Superior temporal gyrus (tissue), 1 donor: ENCODE measurements at regions not wholly inside any gene's neighbourhood (a gene's known extent, or its start where the extent isn't known, plus 50 kb on each side); places are given as distances from the start of the nearest gene placed in this dataset.
"Not testable (repeated sequence)": the region's sequence is repeated elsewhere in the genome, so short reads cannot be mapped to it uniquely, and the experiment has no call there.

Experiments used
- DNase-seq: peaks from one replicate; pipeline ENCODE4 v3.0.0-alpha.2; 2016; ENCODE audit errors: extremely low spot score

DNA sequence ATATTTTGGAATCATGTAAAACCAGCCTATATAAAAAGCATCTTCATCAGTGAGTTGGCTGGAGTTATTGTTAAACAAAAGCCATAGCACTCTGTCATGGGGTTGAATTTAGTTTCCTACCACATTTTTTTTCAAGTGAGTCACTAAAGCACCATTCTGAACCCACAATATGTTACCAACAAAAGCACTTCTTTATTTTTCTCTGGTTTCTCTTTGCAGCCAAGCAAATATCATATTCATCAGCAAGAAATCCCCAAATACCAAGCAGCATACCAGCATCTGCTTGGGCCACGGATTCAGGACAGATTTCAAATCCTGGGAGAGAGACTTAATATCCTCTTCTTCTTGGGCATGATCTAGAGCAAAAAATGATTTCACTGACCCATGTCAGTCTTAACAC is 441.4 kb downstream of the BCKDHB start:
- DNase-seq, result no peak

DNA sequence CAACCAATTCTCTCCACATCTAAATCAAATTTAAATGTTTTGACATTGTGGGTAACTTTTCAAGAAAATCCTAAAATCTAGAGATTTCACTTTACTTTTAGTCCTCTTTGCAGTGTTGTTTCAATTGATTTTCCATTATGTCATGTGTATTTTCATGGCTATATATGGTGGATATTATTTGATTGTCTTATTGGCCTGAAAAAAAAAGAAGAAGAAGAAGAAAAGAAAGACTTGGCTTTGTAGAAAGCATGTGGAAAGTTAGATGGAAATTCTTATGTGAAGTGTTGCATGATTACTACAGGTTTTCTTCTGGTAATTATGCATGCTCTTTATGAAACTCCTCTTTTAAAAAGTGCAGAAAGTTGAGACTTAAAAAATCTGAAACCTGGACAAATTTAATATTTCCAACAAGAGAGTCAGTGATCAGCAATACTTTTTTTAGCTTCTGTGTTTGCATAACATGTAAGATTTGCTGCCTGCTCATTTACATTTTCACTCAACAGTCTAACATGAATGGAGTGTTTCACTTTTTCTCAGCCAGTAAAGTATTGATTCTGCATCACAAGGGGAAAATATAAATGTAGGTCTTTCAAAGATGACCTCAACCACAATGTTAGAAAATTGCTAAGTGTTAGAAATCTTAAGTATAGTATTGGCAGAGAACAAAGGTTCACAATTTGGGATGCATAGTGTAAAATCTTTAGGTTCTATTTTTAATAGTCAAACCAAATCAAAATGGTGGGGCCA is 438.7 kb downstream of the BCKDHB start:
- DNase-seq, result no peak

DNA sequence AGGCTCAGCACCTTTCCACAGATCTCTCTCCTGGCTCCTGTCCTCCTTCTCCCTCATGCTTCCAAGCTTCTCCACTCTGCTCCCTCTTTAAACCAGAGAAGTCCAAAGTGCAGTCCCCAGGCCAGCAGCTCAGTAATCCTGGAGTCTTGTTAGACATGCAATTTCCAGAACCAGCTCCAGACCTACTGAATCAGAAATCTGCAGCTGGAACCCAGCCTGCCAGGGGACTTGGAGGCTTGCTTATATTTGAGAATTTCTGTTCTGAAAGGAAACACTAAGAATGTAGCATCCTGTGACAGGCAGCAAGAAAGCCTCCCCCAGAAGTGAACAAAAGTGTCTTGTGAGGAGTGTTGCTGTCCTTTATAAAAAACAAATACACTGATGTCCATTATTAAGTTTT is 438.1 kb downstream of the BCKDHB start:
- no peak for DNase-seq

DNA sequence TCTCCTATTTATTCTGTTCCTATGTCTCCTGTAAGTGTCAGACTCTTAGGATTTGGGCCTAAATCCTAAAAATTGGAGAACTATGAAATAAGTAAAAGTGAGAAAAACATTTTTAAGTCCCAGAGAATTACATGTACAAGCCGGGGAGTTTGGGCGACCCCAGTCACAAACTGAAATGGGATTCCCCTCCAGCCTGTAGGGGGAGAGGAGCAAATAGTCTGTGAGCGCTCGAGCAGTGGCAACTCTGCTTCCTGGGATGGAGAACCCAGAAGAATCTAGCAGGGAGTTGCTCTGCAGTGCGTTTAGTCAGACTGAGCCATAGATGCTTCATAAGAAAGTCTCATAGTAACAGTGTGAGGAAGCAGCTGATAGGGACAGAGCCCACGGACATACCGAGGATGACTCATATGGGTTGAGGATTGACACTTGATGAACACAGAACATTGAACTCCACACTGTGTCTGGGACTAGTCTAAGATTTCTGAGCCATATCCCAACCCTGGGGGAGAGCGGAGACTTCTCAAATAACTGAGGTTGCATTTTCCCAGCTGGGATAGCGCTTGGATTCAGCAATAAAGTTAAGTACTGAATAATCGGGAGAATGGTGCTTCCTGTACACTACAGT is 437.2 kb downstream of the BCKDHB start:
- no peak for DNase-seq

DNA sequence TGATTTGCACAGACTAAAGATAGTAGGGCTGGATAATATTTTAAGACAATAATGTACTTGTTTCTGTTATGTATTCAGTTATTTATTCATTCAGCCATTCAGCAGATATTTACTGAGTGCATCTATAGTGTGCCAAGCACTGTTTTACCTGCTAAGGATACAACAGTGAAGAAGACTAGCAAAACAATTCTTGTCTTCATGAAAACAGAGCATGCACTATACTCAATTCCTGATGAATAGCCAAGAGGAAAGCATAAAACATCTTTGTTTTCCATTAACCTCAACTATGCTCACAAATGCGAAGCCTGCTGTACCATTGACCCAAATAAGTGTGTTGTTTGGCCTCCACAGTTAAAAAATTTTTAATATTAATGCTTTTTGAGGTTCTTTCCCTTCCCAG is 436.7 kb downstream of the BCKDHB start:
- no peak for DNase-seq

DNA sequence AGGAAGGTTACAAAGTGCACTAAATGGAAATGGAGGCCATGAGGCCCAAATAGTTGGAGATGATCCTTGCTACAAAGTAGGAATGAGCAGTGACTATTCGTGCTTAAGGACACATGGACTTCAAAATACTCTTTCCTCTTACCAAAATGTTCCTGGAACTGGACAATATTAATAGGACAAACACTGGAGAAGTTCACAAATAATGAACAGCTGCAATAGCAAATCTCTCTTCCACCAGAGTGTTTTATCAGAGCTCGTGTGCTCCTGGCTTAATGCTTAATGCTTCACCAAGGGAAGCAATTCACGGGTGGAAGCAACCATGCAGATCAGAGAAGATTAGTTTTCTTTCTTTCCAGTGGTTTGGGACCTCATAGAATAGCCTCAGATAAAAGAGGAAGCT is 435.4 kb downstream of the BCKDHB start:
- no peak for DNase-seq

DNA sequence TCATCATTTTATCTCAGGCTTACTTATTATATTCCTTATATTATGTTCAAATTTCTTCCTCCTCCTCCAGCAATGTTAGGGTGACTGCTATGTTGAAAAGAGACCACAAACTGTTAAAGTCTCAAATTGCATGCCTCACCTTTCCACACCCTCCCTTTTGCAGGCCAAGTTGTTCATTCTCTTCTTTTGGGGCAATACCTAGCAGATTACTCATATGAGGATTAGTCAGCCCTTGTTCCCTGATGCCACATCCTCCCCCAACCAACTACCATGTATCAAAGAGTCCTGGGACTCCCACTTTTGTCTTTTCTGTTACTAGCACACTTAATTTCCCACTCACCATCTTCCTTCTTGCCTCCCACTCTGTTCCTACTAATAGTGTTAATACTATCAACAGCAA is 434.7 kb downstream of the BCKDHB start:
- DNase-seq, result no peak

DNA sequence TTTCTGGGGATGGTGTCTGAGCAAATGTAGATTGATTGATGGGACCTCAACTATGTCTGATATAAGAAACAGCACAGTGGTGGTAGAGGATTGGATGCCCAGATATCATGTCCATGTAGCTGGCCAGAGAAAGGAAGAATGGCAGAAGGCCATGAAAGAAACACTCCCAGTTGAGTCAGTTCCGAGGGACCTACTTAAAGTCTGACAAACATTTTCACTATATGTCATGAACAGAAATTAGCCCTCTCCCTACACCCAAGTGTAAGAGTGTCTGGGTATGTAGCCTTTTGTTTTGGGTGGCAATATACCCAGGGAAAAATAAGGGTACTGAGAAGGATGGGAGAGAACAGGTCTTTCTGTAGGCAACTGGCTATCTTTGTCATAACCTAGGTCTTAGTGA is 434.2 kb downstream of the BCKDHB start:
- no peak for DNase-seq

DNA sequence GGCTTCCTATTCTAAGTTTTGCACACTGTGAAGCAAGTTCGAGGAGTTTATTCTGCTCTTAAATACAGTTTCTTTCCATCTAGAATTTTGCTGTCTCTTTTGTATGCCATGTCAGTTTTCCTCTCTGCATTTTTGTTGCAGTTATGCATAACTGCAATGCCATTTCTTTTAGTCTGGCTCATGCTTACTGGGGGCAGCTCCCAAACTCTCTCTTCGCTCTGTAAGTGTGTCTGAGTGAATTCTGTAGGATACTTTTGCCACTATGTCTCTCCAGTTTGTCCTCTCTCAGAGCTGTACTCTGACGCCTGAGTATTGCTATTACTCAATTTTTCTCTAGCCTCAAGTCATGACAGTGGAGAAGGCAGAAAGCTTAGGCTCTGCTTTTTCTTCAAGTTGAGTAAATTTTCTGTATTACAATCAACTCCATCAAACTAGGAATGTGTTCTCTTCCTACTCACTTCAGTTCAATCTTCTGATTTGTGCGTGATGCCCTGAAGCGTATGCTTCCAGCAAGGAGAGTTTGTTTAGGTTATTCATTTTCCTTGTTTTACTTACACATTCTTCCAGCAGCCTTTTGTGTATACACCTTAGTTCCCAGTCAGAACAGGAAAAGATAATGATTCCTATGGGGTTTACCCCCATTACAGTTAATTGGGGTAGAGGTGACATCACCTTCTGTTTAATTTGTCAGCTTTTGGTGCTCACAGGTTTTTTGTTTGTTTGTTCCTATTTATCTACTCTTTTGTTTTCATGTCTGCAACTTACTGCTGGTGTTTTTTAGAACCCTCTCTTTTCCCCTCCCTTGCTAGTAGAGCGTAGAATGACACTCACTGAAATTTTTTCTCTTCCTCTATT is 430.9 kb downstream of the BCKDHB start:
- DNase-seq, result no peak

DNA sequence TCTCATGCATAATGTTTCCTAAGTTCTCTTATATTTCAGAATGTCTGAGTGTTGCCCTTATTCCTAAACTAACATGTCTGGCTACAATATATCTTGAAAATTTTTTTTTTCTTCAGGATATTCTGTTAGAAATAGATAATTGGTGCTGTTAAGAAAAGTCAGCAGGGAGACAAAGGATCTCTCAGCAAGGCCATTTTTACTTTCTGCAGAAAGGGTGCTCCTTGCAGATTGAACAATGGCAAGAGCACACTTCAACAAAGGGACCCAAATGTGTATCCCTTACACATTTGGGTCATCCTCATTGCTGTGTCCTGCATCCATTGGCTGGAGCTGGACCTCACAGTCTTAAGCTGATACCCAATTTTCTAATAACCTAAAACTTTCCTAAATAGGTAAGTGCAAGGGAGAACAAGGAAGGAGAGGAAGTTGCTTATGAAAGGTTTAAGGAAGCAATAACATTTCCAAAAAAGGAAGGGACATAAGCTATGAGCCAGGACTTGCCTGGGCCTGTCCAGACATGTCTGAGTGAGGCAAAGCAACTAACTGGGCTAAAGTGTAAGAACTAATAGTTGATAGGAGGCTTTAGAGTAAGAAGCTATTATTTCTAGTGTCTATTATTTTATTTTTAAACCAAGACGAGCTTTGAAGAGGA is 429.6 kb downstream of the BCKDHB start:
- DNase-seq, result no peak

DNA sequence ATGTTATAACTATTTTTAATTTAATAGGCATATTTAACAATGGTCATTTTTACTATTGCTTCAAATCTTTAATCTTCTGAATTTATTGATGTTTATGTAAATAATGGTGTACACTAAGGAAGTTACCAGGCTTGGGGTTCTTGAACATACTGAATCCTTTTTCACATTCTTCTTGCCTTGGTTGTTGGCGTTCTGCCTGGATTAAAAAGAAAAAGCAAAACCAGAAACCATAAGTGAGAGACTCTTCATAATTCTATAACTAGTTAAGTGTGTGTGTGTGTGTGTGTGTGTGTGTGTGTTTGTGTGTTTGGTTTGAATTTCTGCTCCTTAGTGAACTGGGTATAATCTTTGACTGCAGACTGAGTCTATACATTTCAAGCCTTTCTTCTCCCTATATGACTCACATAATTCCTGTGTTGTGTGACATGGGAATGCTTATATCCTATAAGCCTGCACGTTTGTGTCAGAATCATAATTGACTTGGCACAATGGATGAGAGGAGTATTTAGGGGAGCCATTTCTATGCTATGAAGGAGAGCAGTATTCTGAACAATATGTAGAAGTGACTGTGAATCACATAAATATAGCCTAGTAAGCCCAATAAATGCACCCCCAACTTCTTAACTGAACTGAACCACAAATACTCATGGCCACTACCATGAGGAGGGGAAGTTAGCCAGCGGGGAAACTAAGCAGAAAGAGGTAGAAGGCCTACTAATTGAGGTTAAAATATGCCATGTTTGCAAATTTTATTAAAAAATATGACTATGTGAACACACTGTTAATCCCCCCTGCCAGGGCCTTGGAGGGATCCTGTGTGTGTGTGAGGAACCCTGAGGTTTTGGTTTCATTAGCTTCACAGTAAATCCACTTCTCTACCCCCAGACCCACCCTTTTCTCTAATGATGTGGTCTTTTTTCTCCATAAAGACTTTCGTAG is 425.5 kb downstream of the BCKDHB start:
- DNase-seq, result no peak

DNA sequence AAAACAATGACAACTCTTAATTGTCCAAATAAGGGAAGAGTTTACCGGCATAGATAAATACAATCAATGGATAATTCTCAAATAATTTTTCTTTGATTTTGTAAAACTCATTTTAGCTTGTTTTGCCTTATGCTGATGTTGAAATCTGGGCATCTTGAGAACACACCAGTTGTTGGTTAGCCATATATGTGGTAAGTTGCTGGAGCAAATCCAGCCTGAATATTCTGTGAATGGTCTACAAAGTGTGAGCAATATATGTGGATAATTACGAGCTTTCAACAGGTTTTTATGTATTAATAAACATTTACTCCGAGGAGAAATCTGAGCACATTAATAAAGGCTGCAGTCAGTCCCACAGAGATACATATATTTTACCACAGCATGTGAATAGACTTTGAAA is 423.6 kb downstream of the BCKDHB start:
- no peak for DNase-seq

DNA sequence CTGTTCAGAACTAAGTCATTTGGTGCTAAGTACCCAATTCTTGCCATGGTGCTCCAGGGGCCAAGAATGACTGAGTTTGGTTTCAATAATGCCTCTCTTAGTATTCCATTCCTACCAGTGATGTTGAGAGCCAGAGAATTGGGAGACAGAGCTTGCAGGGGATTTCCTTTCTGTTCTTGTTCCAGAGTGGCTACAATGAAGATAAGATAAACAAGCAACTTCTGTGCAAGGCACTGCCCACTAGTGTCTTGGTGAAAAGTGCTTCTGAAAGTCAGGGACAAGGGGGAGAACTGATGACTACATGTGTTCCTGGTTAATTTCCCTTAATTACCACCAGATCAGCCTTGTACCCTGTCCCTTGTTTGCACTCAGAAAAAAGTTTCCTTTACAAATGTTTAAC is 421.6 kb downstream of the BCKDHB start:
- no peak for DNase-seq

DNA sequence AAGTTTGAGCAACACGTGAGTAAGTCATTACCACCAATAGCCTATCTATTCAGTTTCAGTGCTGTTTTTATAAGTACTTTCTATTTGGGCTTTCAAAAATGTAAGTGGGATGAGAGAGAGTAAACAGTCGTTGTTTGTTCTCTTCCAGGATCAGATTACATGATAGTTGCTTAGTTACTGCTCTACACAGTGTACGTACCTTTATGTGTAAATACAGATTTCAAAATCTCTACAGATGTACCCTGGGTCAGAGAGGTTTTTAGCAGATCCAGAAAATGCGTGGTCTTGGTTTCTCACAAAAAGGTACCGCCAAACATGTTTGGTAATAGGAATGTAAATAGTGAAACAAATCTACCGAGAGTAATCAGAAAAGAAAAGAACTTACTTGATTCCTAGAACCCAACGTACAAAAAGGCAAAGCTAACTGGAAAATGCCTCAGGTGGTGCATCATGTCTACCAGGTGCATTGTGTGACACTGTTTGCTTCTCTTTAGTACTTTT is 421.1 kb downstream of the BCKDHB start:
- no peak for DNase-seq

DNA sequence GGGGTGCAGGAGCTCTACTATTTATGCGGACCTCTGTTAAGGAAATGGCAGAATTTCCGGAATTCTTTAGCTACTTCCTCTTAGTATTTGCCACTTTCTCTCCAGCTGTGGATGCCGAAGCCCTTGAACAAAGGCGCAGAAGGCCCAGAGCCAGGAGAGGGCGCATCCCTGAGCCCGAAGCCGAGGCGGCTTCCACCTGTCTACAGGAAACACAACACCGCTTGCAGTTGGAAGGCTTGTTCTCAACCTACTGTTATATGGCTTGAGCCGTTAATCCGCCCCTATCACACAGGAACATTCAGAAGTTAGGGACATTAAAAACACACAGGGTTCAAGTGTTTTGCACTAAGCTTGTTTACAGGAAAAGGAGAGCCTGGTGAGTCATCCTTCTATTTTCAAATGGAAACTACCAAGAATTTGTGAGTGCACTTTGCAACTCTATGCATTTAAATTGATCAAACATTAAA is 417.1 kb downstream of the BCKDHB start:
- no peak for DNase-seq

DNA sequence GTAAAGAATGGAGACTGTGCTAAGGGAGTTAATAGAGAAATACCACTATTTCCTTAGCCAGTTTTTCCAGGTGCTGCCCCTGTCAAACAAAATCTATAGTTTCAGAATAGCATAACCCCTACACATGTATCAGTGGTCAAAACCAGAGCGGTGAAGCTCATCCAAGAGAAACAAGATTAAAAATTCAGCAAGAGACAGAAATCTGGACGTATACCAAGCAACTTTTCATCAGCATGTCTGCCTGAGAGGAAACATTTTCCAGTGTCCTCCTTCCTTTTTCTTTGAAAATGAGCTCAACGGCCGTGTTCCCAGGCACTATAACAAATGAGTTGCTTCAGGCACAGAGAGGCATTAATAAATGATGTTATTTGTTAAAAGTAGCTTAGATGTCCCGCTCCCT is 416.5 kb downstream of the BCKDHB start:
- no peak for DNase-seq

DNA sequence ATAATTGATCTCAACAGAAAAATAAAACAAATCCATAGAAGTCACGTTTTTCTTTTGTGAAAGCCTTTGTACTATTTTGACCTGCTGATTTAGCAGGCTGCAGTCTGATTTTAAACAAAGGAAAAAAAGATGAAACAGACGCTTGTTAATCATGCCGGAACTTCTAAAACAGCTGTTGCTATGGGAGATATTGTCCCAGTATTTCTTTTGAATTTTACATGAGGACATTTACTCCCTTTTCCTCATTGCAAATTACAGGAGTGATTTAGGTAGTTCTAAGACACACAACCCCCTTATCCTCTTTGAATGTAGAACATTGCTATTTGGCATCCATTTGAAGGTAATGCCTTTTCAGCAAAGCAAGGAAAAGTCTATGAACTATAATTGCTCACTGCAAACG is 416.1 kb downstream of the BCKDHB start:
- no peak for DNase-seq

DNA sequence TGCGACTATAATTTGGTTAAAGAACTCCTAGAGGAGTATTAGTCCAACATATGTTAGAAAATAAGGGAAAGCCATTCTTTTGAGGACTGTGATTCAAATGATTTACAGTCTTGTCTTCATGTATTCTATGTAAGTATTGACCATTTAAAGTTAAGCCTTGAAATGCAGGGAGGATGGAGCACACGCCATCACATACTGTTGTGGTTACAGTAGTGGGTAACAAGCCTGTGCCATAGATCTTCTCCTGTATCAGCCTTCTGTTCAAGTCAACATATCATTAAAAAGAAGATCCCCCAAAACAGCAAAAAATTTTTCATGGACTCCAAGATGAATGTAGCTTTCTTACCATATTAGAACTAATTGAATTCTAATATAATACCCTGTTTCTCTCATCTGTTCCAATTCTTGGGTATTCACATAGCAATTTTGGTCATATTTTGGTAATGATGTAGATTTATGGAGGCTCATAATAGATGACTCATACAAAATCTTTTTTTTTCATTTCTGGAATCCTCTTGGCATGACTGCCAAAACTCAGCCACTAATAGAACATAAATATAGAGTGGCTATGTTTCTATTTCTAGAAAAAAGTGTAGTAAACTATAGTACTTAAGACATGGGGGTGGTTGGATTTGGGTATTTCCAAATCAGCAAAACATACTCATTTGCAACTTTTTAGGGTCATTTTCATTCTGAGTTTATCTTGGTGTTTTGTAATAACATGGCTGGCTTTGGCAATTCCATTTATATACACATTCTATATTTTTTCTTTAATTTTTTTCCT is 413.5 kb downstream of the BCKDHB start:
- DNase-seq, result no peak

DNA sequence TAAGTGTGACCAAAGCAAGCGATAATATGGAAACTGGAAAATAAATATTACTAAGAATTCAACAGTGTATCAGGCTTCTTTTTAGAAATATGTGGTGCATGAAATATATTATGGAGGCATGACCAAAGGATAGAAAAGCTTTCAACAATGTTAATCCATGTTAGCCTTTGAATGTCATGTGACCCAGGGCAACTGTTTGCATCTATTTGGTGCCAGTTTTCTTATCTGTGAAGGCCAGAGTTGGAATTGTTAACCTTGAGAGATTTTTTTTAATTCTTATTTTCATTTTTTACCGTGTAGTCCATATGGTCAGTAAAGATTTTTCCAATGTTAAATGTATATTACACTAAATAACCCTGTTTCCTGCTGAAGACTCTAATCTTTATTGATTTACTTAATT is 411.1 kb downstream of the BCKDHB start:
- no peak for DNase-seq

DNA sequence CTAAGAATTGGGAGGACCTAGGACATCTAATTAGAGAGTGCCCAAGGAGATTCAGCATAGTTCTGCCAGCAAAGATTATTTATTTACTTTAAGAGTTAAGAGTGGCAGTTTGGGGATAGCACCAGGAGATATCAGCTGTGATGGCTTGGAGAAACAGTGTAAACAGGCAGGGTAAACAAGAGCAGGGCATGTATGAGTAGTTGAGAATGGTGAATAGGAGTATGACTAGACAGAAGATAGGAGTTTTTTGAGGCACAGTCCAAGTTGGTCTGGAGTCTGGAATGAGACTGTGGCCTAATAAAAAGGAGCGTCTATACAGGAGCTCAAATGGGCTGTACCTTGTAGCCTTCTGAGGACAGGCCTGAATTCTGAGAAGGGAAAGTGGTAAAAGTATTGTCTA is 404.1 kb downstream of the BCKDHB start:
- not testable (repeated sequence) for DNase-seq
